ENCODE measurements at regions not wholly inside any gene's neighbourhood (a gene's known extent, or its start where the extent isn't known, plus 50 kb on each side); places are given as distances from the start of the nearest gene placed in this dataset.

- TF ChIP-seq CTCF (IDR thresholded peaks at IDR 0.05) (no peak), POLR2AphosphoS5 (IDR thresholded peaks at IDR 0.05) (no peak)
These were observed 664.4 kb downstream of the CDH8 start for GRCh38 chr16:61371881-61372280.

Measured in upper lobe of left lung (tissue), 4 donors.